Head of caudate nucleus (tissue), 42 donors: ENCODE measurements at regions not wholly inside any gene's neighbourhood (a gene's known extent, or its start where the extent isn't known, plus 50 kb on each side); places are given as distances from the start of the nearest gene placed in this dataset.
A peak's percentile ranks its signal among the peaks of the same experiment; 100 is the strongest.

Experiments
- DNase-seq, 42 donors: peaks; one replicate each; pipeline versions ENCODE4 v3.0.0 to v3.0.0-alpha.2; 2020 to 2021; ENCODE audit warnings: mixed read lengths in 7 of 42
- intact Hi-C: fragments of 100-400 bp; cut with DNase I; formaldehyde crosslinking; loops from one replicate; pipeline ENCODE4 v1.15.0; 2022

DNA sequence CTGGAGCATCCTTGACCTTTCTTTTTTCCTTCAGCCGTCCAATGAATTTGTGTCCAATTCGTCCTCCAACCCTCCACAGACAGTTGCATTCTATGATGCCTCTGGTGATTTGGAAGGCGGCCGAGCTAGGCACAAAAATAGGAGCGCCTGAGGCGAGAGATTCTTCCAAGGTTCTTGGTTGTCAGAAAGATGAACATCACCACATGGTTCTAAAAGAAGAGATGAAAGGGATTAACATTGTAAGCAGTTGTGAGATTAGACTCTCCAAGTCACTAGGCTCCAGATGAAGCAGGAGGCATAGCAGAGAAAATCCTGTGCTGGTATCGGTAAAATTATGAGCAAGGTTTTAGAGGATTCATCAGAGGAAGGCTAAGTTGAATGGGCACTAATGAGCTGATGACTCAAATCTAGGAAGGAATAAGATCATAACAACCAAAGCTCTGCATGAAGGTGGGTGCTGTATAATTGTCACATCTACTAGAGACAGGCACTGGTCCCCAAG is 75.4 kb upstream of the MAP4K3 start:
- intact Hi-C loops, result loop anchor here (10.0 kb wide), 1 partner anchor 212 kb away; no protein-coding TSS in a partner anchor
- DNase-seq, result no peak

DNA sequence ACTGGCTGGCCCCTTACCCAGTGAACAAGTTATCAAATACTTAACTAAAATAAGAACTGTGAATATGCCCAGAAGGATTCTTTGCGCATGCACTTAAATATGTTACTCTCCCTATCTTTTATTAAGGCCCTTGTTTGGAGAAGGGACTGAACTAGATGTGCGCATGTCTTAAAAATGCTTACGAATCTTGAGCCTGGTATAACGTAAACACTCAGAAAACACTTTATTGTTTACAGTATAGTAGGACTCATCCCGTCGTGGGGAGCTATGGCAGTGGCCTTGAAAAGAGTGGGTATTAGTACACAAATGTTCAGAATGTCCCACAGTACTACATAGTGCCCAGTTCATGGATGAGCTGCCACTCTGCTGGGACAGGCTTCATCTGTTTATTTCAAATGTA is 75.9 kb upstream of the MAP4K3 start:
- intact Hi-C loops, result loop anchor here (10.0 kb wide), 1 partner anchor 212 kb away; no protein-coding TSS in a partner anchor
- no peak for DNase-seq

DNA sequence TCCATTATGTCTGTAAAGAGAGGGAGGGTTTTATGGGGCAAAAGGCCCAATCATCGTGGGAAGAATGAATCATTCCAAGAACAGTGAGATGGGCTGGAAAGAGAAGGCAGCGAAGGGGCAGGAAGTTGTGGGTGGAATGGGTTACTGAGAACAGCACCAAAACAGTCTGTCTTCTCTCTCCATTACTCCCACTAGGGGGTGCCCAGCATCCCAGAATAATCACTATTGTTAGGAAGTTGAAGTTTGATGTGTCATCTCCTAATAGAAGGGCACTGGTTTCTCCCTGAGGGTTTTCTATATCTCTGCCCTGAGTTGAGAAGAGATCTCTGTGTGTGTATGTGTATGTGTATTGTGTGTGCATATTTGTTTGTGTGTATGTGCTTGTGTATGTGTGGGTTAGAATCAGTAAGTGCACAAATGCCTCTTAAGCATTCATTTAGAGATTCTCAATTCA is 76.6 kb upstream of the MAP4K3 start:
- peak in 41 of 42 donors; percentile 25 to 90 (median 69) for DNase-seq
- intact Hi-C loops, result loop anchor here (10.0 kb wide), 1 partner anchor 211 kb away; no protein-coding TSS in a partner anchor

DNA sequence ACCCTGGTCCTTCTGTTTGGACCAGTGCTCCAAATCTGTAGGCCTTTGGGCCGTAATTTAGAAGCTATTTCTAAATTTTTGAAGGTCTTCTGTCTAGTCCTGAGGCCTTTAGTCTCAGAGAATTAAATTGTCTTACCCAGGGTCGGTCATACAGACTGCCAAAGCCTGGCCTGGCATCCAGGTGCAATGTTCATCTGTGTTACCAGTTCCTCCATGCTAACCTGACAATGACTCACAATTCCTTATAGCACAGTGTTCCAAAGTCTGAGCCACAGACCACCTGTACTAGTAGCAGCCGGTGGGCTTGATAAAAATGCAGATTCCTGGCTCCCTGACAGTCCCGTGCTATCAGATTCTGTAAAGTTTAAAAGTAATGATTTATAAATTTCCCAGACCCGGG is 77.7 kb upstream of the MAP4K3 start:
- intact Hi-C loops, result loop anchor here (10.0 kb wide), 1 partner anchor 210 kb away; no protein-coding TSS in a partner anchor
- DNase-seq, result no peak

DNA sequence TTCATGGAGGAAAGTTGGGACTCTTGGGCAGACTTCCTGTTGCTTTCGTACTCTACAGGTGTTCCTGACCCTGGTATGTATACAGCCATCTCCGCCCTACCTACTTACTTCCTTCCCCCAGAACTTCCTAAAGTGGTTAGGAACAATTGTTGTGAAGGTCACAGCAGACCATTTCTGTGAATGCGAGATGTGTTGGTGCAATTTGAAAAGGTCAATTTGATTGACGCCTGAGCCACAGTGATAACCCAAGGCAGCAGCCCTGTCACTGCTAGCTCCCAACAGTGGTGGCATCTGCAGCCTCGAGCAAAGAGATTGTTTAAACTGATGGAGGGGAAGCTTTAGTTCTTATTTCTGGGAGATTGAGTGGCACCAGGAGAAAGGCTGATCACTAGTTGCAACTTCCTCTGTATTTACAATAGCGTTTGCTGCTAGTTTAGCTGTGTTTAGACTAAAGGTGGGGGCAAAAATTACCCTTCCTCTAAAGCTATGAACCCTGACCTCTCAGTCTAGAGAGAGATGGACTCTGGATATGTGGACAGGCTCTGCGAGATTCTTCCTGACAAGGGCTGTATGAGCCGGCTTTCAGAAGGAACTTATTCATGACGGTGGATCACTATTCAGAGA is 78.3 kb upstream of the MAP4K3 start:
- DNase-seq, result no peak
- intact Hi-C loops, result loop anchor here (10.0 kb wide), 1 partner anchor 209 kb away; no protein-coding TSS in a partner anchor

DNA sequence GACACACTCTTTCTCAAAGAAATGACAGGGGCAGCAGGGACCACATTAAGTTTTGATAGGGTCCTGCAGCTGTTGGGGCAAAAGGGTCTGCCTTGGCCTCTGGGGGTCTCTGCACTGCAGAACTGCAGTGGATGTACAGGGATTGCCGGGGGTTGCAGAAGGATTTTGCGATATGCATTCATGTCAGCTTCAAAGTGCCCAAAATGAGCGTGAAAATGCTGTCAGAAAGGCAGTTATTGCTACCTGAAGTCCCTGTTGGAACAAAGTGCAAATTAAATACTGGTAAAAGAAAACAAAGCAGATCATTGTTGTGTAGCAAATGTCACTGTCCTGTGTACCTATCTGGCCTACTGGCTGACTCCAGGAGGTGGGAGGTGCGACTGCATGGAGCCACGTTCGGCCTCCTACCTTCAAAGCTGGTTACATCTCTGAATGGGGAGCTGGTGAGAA is 78.8 kb upstream of the MAP4K3 start:
- no peak for DNase-seq
- intact Hi-C loops, result loop anchor here (10.0 kb wide), 1 partner anchor 209 kb away; no protein-coding TSS in a partner anchor

DNA sequence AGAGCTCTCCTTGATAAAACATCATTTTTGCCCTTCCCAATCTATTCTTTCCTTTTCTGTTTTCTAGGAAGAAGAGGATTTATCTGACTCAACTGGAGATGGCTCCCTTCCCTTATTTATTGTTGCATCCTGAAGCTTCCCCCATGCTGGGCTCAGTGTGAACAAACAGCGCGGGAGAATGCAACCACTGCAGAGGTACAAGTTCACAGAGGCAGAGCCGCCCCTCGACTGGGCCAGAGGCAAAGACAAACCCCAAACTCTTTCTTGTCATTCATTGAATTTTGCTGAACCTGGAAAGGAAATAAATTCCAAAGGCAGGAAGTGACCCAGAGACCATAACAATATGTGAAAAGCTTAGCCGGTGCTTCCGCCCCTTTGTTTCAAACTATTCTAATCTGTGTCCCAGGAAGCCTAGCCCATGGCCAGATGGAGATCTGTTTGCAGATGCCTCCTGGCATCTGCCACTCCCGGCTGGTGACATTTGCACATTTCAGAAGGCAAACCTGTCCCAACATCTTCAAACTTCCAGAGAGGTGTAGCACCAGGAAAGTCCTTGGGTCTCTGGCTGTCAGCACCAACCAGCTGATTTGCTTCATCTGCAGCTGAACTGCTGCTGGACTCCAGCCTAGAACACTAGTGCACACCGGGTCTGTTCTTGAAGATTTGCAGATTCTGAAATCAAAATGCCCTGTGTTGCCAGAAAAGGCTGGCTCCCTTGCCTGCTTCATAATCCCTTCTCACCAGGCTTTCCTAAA is 79.4 kb upstream of the MAP4K3 start:
- peak in 15 of 42 donors; percentile 1 to 49 (median 22) for DNase-seq
- intact Hi-C loops, result loop anchor here (10.0 kb wide), 1 partner anchor 208 kb away; no protein-coding TSS in a partner anchor

DNA sequence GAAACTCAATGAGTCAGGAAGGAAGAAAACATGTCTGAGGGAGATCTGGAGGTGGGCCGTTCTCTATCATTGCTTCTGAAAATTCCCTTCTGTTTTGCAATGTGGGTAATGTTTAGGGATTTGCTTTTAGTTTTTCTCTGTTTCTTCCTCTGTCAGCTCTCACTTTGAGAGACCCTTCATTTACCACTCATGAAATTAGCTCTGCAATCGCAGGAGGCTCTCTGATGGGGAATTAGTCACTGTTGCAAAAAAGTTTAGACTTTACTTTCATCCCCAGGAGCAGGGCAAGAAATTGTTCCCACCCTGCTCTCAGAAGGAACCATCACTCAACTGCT is 80.0 kb upstream of the MAP4K3 start:
- intact Hi-C loops, result loop anchor here (10.0 kb wide), 1 partner anchor 208 kb away; no protein-coding TSS in a partner anchor
- no peak for DNase-seq

DNA sequence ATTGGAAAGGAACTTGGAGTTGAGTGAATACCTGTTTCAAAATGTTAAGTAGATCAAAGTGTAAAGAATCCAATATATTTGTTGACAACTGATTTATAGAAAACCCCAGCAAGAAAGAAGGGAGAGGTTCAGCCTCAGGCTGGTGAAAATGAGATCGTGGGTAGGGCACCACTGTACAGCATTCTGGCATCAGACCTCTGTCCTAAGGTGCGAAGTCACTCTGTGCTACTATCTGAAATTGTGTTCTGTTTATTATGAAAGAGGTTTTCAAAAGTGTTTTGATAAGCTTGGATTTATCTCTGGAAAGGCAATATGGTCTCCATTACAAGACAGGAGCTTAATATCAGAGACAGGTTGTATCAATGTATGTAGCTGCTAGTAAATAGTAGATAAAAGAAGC is 80.5 kb upstream of the MAP4K3 start:
- DNase-seq, result no peak
- intact Hi-C loops, result loop anchor here (10.0 kb wide), 1 partner anchor 207 kb away; no protein-coding TSS in a partner anchor

DNA sequence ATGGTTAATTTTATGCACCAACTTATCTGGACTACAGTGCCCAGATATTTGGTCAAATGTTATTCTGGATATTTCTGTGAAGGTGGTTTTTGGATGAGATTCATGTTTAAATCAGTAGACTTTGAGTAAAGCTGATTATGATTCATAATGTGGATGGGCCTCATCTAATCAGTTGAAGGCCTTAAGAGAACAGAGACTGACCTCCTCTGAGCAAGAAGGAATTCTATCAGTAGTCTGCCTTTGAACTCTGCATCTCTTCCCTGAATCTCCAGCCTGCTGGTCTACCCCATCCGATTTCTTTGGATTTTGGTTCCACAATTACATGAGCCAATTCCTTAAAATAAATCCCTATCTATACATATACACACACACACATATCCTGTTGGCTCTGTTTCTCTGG is 82.8 kb upstream of the MAP4K3 start:
- intact Hi-C loops, result loop anchor here (10.0 kb wide), 1 partner anchor 205 kb away; no protein-coding TSS in a partner anchor
- DNase-seq, result no peak

DNA sequence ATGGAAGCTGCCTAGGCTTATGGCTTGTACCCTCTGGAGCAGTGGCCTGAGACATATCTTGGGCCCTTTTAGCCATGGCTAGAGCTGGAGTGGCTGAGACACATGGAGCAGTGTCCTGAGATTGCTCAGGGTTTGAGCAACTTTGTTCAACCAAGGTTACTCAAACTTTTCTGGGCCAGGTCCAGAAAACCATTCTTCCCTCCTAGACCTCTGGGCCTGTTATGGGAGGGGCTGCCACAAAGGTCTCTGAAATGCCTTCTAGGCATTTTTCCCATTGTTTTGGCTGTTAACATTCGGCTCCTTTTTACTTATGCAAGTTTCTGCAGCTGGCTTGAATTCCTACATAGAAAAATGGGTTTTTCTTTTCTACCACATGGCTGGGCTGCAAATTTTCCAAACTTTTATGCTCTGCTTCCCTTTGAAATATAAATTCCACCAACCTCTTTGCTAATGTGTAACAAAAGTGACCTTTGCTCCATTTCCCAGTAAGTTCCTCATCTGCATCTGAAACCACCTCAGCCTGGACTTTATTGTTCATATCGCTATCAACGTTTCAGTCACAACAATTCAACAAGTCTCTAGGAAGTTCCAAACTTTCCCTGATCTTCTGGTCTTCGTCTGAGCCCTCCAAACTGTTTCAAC is 84.9 kb upstream of the MAP4K3 start:
- DNase-seq, result no peak

DNA sequence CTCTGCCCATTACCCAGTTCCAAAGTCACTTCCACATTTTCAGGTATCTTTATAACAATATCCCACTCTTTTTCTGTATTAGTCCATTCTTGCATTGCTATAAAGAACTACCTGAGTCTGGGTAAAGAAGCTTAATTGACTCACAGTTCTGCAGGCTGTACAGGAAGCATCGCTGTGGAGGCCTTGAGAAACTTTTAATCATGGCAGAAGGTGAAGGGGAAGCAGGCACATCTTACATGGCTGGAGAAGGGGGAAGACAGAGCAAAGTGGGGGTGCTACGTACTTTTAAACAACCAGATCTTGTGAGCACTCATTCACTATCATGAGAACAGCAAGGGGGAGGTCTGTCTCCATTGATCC is 85.4 kb upstream of the MAP4K3 start:
- no peak for DNase-seq
- intact Hi-C loops, result no loop called here

More for the DNA sequence above, 84.9 kb upstream of the MAP4K3 start:
- intact Hi-C loops, result no loop called here

DNA sequence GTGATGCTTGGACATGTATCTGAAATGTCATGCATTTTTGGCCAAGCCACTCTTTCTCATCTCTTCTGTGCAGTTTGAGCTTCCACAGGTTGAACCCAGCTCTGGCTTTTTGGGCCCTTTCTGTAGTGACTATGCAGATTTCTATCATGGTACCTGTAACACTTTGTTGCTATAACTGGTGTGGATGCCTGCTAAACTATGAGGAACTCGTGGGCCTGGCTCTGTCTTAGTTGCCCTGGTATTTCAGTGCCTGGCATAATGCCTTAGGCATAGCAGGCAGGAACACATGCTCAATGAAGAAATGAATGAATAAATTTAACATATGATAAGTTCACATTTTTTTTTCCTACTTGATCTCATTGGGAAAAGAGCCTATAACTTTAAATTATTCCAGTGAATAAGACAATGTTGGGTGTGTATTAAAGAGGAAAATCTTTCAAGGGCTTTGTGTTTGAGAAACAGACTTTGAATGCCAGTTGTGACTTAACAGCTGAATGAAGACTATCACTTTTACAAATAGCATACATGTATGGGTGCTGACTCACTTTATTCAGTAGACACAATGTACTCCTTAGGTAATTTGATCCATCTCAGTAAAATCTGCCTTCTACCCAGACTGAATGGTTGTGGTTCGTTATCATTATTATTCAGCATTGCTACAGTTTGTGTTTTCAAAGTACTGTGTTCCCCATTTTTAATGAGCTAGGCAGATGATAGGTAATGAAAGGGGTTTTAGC is 86.4 kb upstream of the MAP4K3 start:
- intact Hi-C loops, result no loop called here
- DNase-seq, result no peak

DNA sequence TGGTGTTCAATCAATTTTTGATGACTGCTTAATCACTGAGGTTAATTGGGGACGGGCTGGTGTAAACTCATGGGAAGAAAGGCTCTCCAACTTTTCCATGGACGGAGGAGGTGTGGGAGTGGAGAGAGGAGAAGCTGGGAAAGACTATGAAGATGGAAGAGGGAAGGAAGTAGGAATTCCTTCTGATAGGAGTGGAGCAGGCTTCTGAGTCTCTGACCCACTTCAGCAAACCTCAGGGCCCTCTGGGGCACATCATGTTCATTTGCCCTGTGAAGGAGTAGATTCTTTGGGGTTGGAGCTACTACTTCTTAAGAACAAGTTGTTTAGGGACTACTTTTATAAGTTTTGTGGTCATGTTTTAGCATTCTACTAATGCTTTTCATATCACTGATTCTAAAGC is 87.0 kb upstream of the MAP4K3 start:
- intact Hi-C loops, result no loop called here
- DNase-seq, result no peak

DNA sequence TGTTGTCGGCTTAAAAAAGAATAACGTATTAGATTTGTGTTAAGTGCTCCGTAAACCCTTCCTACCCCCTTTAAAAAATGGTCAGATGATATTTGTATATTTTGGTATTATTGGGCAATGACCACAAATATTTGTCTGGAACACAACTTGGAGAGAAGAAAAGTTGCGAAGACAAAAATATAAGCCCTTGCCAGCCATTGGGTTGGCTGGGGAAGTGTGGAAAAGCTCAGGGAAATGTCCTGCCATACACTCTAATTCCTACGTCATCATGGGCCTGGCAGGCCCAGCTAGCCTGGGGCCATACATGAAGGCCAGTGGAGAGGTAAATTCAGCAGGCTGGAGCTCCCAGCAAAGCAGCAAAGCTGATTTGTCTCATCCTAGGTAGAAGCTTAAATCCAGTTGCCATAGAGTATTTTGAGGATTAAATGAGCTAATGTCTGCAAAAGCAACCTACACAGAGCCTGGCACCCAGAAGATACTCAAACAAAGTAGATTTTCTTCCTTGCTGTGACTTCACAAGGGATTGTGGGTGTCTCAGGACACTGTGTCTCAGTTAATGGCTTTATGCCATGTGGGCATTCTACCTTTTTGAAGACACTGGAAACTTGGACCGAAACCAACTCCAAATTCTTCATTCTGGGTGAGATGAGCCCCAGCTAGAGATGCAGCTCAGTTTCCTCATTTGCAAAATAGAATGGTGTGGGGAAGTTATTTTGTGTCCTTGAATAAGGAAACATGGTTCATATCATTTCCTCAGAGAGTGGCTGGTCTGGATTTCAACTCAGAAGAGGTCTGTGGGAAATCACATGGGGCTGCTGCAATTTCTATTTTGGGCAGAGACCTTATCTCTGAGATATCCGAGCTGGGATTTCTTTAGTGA is 87.9 kb upstream of the MAP4K3 start:
- intact Hi-C loops, result no loop called here
- DNase-seq, result no peak

DNA sequence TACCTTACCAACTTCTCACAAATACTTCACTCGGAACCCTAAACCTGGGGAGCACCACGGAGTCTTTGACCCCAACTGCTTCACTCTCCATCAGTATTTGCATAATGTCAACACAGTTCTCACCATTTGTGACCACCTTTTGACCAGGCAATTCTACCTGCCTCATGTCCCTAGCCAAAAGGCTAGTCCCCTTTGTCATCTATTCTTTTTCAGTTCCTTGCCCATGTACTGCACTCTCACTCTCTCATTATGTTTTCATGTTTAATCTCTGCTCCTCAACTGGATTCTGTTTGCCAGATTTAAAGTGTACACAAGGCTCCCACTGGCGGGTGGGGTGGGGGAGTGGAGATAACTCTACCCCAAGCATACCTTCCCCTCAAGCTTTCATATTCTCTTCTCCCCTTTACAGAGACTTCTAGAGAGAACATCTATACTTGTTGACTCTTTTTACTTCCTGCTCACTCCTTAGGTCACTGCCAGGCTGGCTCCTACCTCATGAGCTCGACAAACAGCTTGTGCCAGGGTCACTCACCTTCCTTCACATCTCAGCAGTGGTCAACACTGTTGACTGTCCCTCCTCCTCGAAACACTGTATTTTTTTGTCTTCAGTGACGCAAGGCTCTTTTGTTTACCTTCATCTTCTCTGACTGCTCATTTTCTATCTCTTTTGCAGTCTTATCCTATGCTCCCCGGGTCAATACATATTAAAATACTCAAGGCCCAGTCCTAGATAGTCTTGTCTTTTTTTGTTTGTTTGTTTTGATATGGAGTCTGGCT is 88.7 kb upstream of the MAP4K3 start:
- intact Hi-C loops, result no loop called here
- no peak for DNase-seq

DNA sequence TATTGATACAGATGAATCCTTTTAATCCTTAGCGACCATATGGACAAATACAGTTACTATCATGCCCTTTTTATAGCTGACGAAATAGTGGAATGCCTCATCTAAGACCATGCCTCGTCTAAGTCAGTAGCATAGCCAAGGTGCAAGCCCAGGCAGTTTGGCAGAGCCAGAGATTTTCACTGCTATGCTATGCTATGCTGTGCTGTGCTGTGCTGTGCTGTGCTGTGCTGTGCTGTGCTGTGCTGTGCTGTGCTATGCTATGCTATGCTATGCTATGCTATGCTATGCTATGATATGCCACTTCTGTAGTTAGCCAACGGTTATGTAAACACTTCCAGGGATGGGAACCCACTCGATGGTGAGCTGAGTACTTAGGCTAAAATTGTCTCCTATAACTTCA is 91.6 kb upstream of the MAP4K3 start:
- no peak for DNase-seq
- intact Hi-C loops, result no loop called here
